Lower leg skin (tissue), 3 donors: ENCODE measurements at regions not wholly inside any gene's neighbourhood (a gene's known extent, or its start where the extent isn't known, plus 50 kb on each side); places are given as distances from the start of the nearest gene placed in this dataset.

Experiments
- CTCF ChIP-seq, 3 donors: fragments of 450-650 bp; IDR thresholded peaks; one replicate each; pipeline ENCODE4 v1.5.1; 2016; ENCODE audit warnings: antibody characterized with exemption in 3 of 3, mild to moderate bottlenecking in 3 of 3, moderate library complexity in 2 of 3
- POLR2A ChIP-seq, 2 donors: fragments of 450-650 bp; IDR thresholded peaks; one replicate each; pipeline ENCODE4 v1.6.1; 2016 to 2017; ENCODE audit warnings: antibody characterized with exemption in 2 of 2, mild to moderate bottlenecking in 1 of 2, moderate library complexity in 1 of 2

GRCh38 chr2:155722290-155722689, 610.2 kb downstream of the NR4A2 start:
- TF ChIP-seq CTCF (IDR thresholded peaks at IDR 0.05) (no peak), POLR2A (IDR thresholded peaks at IDR 0.05) (no peak)
